Left hindlimb (tissue), 1 donor: ENCODE measurements at regions not wholly inside any gene's neighbourhood (a gene's known extent, or its start where the extent isn't known, plus 50 kb on each side); places are given as distances from the start of the nearest gene placed in this dataset.

Experiments used
- DNase-seq: peaks from one replicate; pipeline ENCODE4 v3.0.0-alpha.2; 2018

GRCh38 chr16:80066805-80067580 lies 466.5 kb upstream of the MAF start:
- no peak for DNase-seq

DNA sequence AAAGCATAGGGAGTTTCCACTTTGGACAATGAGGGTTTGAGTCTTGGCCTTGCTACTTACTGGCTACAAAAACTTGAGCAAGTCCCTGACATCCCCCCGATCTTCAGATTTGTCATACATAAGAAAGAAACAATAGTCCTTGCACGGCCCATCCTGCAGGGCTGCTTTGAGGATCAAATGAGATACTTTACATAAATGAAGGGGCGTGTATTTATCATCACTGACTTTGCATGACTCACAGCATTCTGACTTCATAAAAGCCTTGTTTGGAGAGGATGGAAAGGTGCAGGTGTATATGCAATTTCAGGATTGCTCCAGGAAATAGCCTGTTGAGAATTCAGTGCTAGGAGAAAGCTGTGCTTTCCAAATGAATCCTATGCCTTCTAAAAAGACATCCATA lies 465.0 kb upstream of the MAF start:
- no peak for DNase-seq

DNA sequence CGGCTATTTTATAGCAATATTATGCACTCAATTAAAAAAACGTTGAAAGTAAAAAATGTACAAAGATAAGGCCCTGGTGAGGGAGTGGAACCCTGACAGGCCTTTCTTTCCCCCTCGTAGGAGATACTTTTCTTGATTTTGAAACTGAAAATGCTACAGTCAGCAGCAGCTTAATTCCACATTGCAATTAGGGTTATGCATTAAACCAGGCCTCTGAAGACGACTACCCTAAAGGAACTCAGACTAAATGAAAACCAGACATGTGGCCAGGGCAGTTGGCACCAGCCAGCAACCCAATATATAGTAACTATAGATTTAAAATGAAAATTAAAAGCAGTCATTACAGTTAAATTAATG lies 463.2 kb upstream of the MAF start:
- DNase-seq: peak; percentile 41

DNA sequence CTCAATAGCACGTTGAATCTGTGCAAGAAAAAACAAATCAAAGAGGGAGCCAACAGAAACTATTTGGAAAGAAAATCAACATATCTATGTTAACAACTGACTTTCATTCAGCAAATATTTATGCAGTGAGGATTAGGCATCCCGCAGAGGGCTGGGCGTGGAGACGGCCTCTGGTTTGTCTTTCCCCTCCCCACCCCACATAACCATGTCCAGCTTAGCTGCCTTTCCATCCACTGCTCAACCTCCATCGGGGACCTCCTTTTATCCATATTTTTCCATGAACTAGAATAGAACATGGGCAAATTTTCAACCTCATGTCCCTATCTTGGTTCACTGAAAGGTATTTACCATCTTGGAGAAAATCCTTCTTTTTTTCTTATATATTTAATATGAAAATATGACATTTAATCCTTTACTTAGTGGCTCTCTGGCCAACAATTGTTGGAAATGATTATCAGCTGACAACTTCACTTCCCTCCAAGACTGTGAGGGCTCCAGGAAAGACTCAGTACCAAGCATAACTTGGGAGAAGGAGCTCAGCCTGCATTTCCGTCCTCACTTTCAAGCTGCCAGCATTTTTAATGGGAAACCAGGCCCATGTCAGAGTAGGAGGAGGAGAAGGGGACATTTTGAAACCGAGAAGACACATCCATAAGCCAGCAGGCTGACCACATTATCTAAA lies 462.6 kb upstream of the MAF start:
- peak; percentile 60 for DNase-seq

GRCh38 chr16:80062361-80063030 lies 462.0 kb upstream of the MAF start:
- no peak for DNase-seq

DNA sequence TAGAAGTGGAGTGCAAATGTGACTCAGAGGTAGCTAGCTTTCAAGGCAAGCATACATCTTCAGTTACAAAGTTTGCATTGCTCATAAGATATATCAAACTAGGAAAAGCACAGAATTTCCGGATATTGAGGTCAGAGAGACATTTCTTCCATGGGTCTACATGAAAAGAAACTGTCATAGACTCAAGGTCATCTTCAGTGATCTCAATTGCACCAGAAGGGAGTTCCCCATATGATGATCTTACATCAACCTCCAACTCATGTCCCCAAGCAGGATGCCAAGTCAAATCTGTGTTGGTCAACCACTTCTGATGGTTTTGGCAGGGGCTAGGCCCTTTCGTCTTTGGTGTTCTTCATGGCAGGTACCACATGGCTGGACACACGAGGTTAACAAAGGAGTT lies 459.9 kb upstream of the MAF start:
- no peak for DNase-seq

- DNase-seq: no peak
Observed at GRCh38 chr16:80059836-80060235, 459.3 kb upstream of the MAF start.

DNA sequence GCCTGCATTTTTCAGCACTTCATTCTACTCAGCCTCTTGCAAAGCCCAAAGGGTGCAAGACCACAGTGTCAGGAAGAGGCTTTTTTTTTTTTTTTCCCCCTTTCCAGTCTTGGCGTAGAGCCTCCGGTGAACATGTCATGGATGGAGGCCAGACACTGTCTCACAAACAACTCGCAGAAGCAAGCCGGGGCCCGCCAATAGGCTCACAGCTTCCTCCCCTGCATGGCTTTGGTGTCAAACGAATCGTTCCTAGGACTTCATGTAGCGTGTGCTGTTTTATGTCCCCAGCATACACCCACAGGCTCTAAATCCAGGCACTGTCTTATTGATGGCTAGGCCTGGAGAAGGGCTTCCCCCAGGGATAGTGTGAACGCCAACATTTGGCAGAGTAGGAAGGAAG lies 457.7 kb upstream of the MAF start:
- DNase-seq: peak; percentile 62

DNA sequence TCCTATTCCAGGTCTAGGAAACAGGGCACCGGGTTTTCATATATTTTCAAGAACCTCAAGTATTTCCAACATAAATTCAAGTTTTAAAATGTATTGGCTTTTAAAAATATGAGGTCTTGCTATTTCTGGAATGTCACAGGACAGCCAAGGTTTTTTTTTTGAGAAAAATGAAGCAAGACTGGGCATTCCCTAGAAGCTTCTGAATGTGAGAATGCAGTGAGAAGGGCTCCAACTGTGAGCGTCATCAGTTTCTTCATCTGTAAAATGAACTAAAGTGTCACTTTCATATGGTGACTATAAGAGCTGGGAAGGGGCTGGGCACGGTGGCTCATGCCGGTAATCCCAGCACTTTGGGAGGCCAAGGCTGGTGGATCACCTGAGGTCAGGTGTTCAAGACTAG lies 455.8 kb upstream of the MAF start:
- DNase-seq: no peak

- DNase-seq: no peak
Observed at GRCh38 chr16:80055831-80056230, 455.3 kb upstream of the MAF start.

DNA sequence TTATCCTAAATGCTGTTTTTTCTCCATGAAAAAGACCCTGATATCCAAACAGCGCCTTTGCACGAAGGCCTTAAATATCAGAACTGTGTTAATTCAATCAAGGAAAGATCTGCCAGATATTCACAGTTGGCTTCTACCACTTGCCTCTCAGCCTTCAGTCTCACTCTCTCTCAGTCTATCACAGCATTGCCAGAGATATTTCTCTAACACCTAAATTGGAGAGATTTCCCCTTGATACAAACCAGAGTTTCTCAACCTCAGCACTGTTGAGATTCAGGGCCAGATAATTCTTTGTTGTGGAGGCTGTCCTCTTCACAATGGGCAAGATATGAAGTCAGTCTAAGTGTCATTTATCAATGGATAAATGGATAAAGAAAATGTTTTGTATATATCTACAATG lies 454.1 kb upstream of the MAF start:
- DNase-seq: no peak

DNA sequence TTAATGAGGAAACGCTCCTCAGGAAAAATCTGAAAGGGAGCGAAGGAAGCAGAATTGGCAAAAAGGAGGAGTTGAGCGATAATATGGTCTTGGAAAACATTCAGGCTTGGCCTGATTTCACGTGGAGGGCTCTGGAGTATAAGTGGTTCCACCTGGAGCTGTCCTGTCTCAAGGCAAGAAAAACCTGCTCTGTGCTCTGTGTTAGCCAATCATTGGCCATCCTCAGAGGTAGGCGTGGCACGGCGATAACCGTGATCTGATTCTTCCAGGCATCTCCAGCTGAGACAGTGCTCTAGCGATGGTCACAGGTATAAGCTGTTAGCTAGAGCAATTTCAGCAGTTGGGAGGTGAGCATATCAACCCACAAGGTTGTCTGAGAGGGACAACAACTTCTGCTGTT lies 450.5 kb upstream of the MAF start:
- DNase-seq: no peak

DNA sequence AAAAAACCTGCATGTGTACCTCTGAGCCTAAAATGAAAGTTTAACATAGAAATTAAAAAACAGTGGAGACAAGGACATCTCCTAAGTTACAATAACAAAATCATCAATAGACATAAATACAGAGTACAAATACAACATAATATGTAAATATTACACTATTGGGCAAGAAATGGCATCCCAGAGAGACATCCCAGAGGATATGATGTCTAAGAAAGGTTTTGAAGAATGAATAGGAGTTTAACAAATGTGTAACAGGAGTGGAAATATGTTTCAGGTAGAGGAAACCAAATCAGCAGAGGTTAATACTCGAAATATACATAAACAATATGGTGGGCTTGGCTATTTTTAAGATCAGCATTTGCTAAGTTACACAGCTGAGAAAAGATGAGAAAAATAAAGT lies 447.7 kb upstream of the MAF start:
- no peak for DNase-seq

DNA sequence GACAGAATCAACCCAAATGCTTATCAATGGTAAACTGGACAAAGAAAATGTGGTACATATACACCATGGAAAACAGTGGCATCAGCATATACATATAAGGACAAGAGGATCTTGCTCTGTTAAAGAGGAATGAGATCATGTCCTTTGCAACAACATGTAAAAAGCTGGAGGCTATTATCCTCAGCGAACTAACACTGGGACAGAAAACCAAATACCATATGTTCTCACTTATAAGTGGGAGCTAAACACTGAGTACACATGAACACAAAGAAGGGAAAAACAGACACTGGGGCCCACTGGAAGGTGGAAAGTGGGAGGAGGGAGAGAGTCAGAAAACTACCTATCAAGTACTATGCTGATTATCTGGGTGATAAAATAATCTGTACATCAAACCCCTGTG lies 447.3 kb upstream of the MAF start:
- no peak for DNase-seq

DNA sequence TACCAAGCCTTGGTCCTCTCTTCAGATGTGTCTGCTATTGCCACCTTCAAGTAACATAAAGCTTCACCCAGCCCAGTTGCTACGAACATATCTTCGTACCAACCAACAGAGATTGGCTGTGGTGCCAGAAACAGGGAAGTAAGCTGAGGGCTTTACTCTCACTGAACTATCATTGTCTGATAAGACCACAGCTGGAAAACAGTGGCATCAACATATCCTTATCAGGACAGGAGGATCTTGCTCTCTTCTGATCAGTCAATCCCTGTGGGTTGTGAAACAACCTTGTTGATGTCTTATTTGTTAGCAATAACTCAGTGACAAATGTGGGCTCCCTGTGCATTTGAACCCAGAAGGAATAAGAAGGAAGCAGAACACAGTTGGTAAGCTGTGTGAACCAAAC lies 446.3 kb upstream of the MAF start:
- DNase-seq: no peak

DNA sequence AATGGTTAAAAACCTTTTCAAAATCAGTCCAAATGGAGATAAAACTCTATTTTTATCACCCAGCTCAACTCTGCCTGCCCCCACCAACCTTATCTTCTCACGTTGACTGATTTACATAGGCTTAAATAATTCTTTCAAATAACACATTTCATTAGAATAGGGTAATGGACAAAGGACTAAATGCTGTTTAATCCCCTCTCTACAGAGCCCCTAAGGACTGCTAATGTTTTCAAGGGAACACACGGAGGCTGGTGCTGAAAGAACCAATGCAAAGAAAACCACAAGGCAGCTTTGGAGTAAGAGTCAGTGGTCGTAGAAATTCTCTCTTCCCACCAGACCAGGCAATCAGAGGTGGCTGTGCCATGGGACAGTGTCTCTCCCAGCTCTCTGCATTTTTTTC lies 445.7 kb upstream of the MAF start:
- no peak for DNase-seq

DNA sequence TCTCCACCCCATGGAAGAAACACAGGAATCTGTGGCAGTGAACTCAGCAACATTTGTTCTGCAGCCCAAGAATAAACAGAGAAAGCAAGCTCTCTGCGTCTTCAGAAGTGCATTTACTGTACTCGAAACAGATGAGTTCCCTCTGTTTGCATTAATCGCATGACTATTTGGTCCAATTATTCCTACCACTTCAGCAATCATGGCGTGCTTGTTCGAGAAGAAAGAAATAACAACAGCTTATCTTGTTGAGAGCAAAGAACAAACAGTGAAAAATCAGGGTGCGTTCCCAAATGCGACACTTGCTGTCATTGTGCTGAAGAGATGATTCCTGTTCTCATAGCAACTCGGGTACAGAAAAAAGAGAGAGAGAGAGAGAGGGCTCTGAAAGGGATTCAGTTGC lies 445.3 kb upstream of the MAF start:
- DNase-seq: no peak

GRCh38 chr16:80041410-80041809 lies 440.9 kb upstream of the MAF start:
- no peak for DNase-seq

DNA sequence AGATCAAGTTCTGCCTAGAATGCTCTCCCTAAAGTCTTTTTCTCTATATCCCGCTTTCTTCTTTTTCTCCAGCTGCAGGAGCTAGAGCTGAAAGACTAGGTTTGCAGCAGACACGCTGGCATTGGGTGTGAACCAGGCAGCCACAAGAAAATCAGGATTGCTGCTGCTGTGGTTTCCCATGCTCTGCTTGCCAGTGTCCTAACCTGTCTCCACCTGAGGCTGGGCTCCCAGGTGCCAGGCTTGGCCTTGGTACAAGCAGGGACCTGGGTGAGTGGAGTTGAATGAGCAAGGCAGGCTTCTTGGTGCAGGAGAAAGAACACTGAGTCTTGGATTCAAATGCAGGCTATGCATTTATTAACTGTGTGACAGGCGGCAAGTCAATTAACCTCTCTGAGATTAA lies 440.3 kb upstream of the MAF start:
- no peak for DNase-seq

- DNase-seq: no peak
Observed at GRCh38 chr16:80040413-80040812, 439.9 kb upstream of the MAF start.

GRCh38 chr16:80039777-80040176 lies 439.2 kb upstream of the MAF start:
- DNase-seq: no peak

DNA sequence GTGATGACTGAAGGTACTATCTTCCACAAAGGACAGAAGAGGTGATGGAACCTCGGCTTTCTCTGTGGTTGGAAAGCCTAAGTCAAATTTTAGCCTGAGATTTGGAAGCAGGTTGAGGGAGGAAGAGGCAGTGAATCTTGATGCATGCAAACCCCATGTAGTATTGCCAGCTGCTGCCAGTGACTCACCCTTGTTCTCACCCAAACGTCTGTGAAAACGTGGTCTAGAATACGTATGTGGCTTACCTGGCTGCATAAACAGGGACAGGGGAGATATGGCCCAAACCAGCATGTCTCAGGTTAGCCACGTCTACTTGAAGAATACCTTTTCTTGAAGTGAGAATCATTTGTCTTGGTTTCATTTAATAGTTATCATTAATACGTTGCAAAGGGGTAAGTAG lies 438.0 kb upstream of the MAF start:
- DNase-seq: no peak

- DNase-seq: no peak
Observed at GRCh38 chr16:80034948-80035663, 434.6 kb upstream of the MAF start.

- no peak for DNase-seq
Observed at GRCh38 chr16:80034469-80034826, 433.9 kb upstream of the MAF start.
